Kidney (tissue), 13 donors: ENCODE measurements at regions not wholly inside any gene's neighbourhood (a gene's known extent, or its start where the extent isn't known, plus 50 kb on each side); places are given as distances from the start of the nearest gene placed in this dataset.

Experiments used
- DNase-seq, 5 donors: peaks; one replicate each; pipeline ENCODE4 v3.0.0-alpha.2; 2013 to 2020
- FAIRE-seq: peaks from 2 replicates; lab custom pipeline; 2012; peaks lifted over from hg19 to GRCh38; lab: Jason Lieb, UNC
- H3K27ac ChIP-seq, 2 donors: one replicate each; pipeline ENCODE4 v1.7.0; 2013; ENCODE audit warnings: low read depth in 2 of 2, low read length in 2 of 2, inconsistent platforms in 1 of 2
- H3K27me3 ChIP-seq: one replicate; pipeline ENCODE4 v1.7.1; 2013; ENCODE audit warnings: low read length, inconsistent platforms; ENCODE audit not compliant: control insufficient read depth, insufficient read depth
- H3K36me3 ChIP-seq, 3 donors: one replicate each; pipeline versions ENCODE4 v1.7.0 to v1.7.1; 2013; ENCODE audit warnings: low read length in 3 of 3, control low read depth in 1 of 3, inconsistent platforms in 1 of 3; ENCODE audit not compliant: insufficient read depth in 3 of 3, control insufficient read depth in 2 of 3
- H3K4me1 ChIP-seq, 3 donors: one replicate each; pipeline versions ENCODE4 v1.7.0 to v1.7.1; 2013; ENCODE audit warnings: low read length in 3 of 3, inconsistent platforms in 1 of 3, low read depth in 1 of 3; ENCODE audit not compliant: control insufficient read depth in 2 of 3, insufficient read depth in 2 of 3
- H3K4me3 ChIP-seq, 3 donors: one replicate each; pipeline versions ENCODE4 v1.7.0 to v1.8.1; 2013; ENCODE audit warnings: low read length in 3 of 3, control low read depth in 1 of 3, inconsistent platforms in 1 of 3
- H3K9ac ChIP-seq, 3 donors: one replicate each; pipeline versions ENCODE4 v1.7.0 to v1.7.1; 2013; ENCODE audit warnings: low read length in 3 of 3, control low read depth in 1 of 3, inconsistent platforms in 1 of 3
- H3K9me3 ChIP-seq, 3 donors: one replicate each; pipeline versions ENCODE4 v1.7.0 to v1.7.1; 2013; ENCODE audit warnings: low read length in 3 of 3, control low read depth in 1 of 3, inconsistent platforms in 1 of 3; ENCODE audit not compliant: control insufficient read depth in 2 of 3, insufficient read depth in 1 of 3
- CTCF ChIP-seq: IDR thresholded peaks from 3 replicates; pipeline ENCODE4 v1.5.1; 2012; ENCODE audit warnings: mild to moderate bottlenecking, moderate library complexity, borderline replicate concordance; ENCODE audit not compliant: insufficient read depth; ENCODE audit errors: extremely low read depth
- intact Hi-C: fragments of 100-400 bp; cut with DNase I; formaldehyde crosslinking; loops from one replicate; pipeline ENCODE4 v1.11.1; 2022
- donor health status: control.
- donor health status: control.
- donor health status: control.
- donor health status: control.
- donor health status: control.
- donor health status: DM: yes; HTN: yes; CAD: no.
- donor health status: Normal renal cell carcinoma (clear cell type).

DNA sequence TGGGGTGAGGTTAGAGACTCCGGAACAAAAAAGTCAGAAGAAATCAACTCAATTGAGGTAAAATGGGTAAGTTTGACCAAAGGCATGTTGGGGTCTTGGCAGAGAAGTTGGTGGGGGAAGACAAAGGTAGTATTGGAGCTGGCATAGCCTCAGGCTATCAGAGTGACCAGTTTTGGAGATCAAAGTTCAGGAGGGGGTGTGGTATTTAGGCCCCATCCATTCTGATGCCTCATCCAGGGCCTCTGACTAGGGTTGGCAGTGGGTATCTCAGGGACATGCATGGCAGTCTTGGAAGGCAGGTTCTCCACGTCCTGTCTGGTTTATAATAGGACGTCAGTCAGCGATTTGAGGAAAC lies 73.2 kb upstream of the TRABD2B start:
- Histone ChIP-seq H3K9me3 (no peaks in the 10 kb centered on the region), H3K9ac (no peak overlapping the region), H3K36me3 (no peaks in the 10 kb centered on the region), H3K4me1 (peaks cover 9 to 80% (median 49%) of the 10 kb centered on the region in 3 donors), H3K27ac (peak overlapping the region; percentile 54 to 81), H3K27me3 (peaks cover 2% of the 10 kb centered on the region), H3K4me3 (no peak overlapping the region)
- TF ChIP-seq CTCF, result no peak
- FAIRE-seq (no peak), DNase-seq (peak in 1 of 5 donors; percentile 24)
- intact Hi-C loops, result no loop called here

- peak in 1 of 5 donors; percentile 26 for DNase-seq
- no peak overlapping the region for H3K4me3 ChIP-seq
- peak overlapping the region; percentile 54 to 81 for H3K27ac ChIP-seq
- peaks cover 9 to 77% (median 46%) of the 10 kb centered on the region in 3 donors for H3K4me1 ChIP-seq
- intact Hi-C loops, result no loop called here
- H3K9ac ChIP-seq, result no peak overlapping the region
- H3K36me3 ChIP-seq, result no peaks in the 10 kb centered on the region
- TF ChIP-seq CTCF, result no peak
- peak; percentile 21 for FAIRE-seq
- H3K9me3 ChIP-seq, result no peaks in the 10 kb centered on the region
- peaks cover 2% of the 10 kb centered on the region for H3K27me3 ChIP-seq
Observed at GRCh38 chr1:48069662-48070395, 72.6 kb upstream of the TRABD2B start.

DNA sequence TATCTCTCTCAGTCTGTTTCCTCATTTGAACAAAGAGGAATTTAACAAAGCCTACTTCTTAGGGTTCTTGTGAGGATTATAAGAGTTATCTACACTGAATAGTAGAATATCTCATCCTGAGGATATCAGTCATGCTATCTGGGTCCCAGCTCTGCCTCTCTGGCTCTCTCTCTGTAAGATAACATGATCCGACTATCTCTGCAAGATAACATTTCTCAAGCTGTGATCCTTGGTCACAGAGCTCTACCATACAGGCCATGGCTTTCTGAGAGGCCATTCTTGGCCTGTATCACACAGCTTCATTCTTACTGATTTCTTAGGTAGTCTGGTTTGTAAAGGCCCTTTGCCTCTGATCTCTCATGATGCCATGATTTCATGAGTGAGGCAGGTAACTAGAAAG lies 71.0 kb upstream of the TRABD2B start:
- peaks cover 9 to 67% (median 58%) of the 10 kb centered on the region in 3 donors for H3K4me1 ChIP-seq
- H3K27ac ChIP-seq, result peak overlapping the region; percentile 28 to 60
- H3K27me3 ChIP-seq, result peaks cover 2% of the 10 kb centered on the region
- DNase-seq (peak in 1 of 5 donors; percentile 10), FAIRE-seq (no peak)
- H3K9ac ChIP-seq, result peak overlapping the region in 1 of 3 donors; percentile 7
- TF ChIP-seq CTCF, result no peak
- no peaks in the 10 kb centered on the region for H3K9me3 ChIP-seq
- no peaks in the 10 kb centered on the region for H3K36me3 ChIP-seq
- intact Hi-C loops, result no loop called here
- H3K4me3 ChIP-seq, result no peak overlapping the region
